Heart left ventricle (tissue), 16 donors: ENCODE measurements at regions not wholly inside any gene's neighbourhood (a gene's known extent, or its start where the extent isn't known, plus 50 kb on each side); places are given as distances from the start of the nearest gene placed in this dataset.

Experiments
- ATAC-seq, 4 donors: fragments of 200-7000 bp; cut with Tn5 transposase; one replicate each; pipeline ENCODE4 v1.9.1; 2020 to 2022; ENCODE audit warnings: moderate library complexity in 4 of 4, mild to moderate bottlenecking in 3 of 4, moderate number of reproducible peaks in 1 of 4
- DNase-seq, 5 donors: peaks; one replicate each; pipeline ENCODE4 v3.0.0-alpha.2; 2020
- H3K27ac ChIP-seq, 12 donors: fragments of 200-600 bp; sonication (generic) in 4 of 12; one replicate each; pipeline versions ENCODE4 v1.5.0 to v1.8.0; 2016 to 2022; ENCODE audit warnings: mild to moderate bottlenecking in 2 of 12
- H3K27me3 ChIP-seq, 9 donors: fragments of 200-600 bp; sonication (generic) in 2 of 9; one replicate each; pipeline versions ENCODE4 v1.5.1 to v1.8.0; 2016 to 2022; ENCODE audit warnings: mild to moderate bottlenecking in 3 of 9
- H3K36me3 ChIP-seq, 9 donors: fragments of 200-600 bp; sonication (generic) in 2 of 9; one replicate each; pipeline versions ENCODE4 v1.5.0 to v1.8.0; 2018 to 2022; ENCODE audit warnings: mild to moderate bottlenecking in 2 of 9
- H3K4me1 ChIP-seq, 12 donors: fragments of 200-600 bp; sonication (generic) in 4 of 12; one replicate each; pipeline versions ENCODE4 v1.5.0 to v1.8.0; 2016 to 2022; ENCODE audit warnings: mild to moderate bottlenecking in 3 of 12
- H3K4me3 ChIP-seq, 12 donors: fragments of 200-600 bp; sonication (generic) in 4 of 12; one replicate each; pipeline versions ENCODE4 v1.5.0 to v1.8.0; 2017 to 2022; ENCODE audit warnings: mild to moderate bottlenecking in 9 of 12, moderate library complexity in 4 of 12
- H3K9me3 ChIP-seq, 12 donors: fragments of 200-600 bp; sonication (generic) in 4 of 12; one replicate each; pipeline versions ENCODE4 v1.5.0 to v1.8.0; 2016 to 2022; ENCODE audit warnings: mild to moderate bottlenecking in 1 of 12
- CTCF ChIP-seq, 12 donors: fragments of 200-600 bp; sonication (generic) in 4 of 12; IDR thresholded peaks; one replicate each; pipeline versions ENCODE4 v1.5.0 to v1.8.0; 2018 to 2022; ENCODE audit warnings: antibody characterized with exemption in 12 of 12, mild to moderate bottlenecking in 5 of 12
- POLR2A ChIP-seq, 2 donors: fragments of 450-650 bp; IDR thresholded peaks; one replicate each; pipeline ENCODE4 v1.6.1; 2017; ENCODE audit warnings: antibody characterized with exemption in 2 of 2, mild to moderate bottlenecking in 2 of 2, moderate library complexity in 2 of 2
- WGBS, 4 donors: extraction: QIAGEN DNeasy Blood & Tissue Kit in 2 of 4; methylation state at CpG; one replicate each; pipeline versions ENCODE4 v1.1.5 to v1.1.7; 2013 to 2018; 5-methylcytosine and 5-hydroxymethylcytosine counted together
- intact Hi-C, 10 donors: fragments of 100-400 bp; cut with DNase I; formaldehyde crosslinking; loops; one replicate each; pipeline versions ENCODE4 v1.11.1 to v1.14.2; 2022
- donor health status: ischemic (EF 13 %, LVEDD 7.1; RV severe dilation, severe dysfunction).
- donor health status: healthy with polysubstance abuse.
- donor health status: DM: no; HTN: yes; CAD: no.
- donor health status: DM: no; HTN: no; CAD: no.
- donor health status: ischemic (EF 25% LVEDD 6.9; RV normal size, moderate dysfunction).
- donor health status: ischemic (EF 25% LVEDD 5.7; RV mildly dilated, moderate dysfunction).
- donor health status: healthy.
- donor health status: DM: yes; HTN: yes; CAD: no.
- donor health status: ischemic (EF 35%, LVEDD 5.7; RV mildly dilated, moderate dysfunction).
- donor health status: nonischemic (EF 11% LVEDD 7.7; RV severe dilation, severe dysfunction).
- donor health status: DM: yes; HTN: yes; CAD: no.
- donor health status: PGD.
- donor health status: ischemic (EF 29% LVEDD 5.4; RV normal size, mild dysfunction).
- donor health status: nonischemic (EF 23%, LVEDD 6.1; RV moderate dilation, normal function).

GRCh38 chr6:15776458-15776980 is 113.7 kb upstream of the DTNBP1 start:
- no peak overlapping the region for H3K4me3 ChIP-seq
- 81 to 97% (median 93%) methylated on average over 2 of the region's 2 CpGs for WGBS, 4 donors

GRCh38 chr6:15775741-15776140 is 112.9 kb upstream of the DTNBP1 start:
- no peak overlapping the region for H3K27ac ChIP-seq
- DNase-seq, result no peak
- H3K4me3 ChIP-seq, result no peak overlapping the region
- intact Hi-C loops, result no loop called here
- H3K36me3 ChIP-seq, result no peaks in the 10 kb centered on the region
- H3K27me3 ChIP-seq, result no peaks in the 10 kb centered on the region
- 84 to 90% (median 86%) methylated on average over 5 of the region's 5 CpGs for WGBS, 4 donors
- no peaks in the 10 kb centered on the region for H3K9me3 ChIP-seq
- no peak for ATAC-seq
- H3K4me1 ChIP-seq, result no peaks in the 10 kb centered on the region
- TF ChIP-seq CTCF (IDR thresholded peaks at IDR 0.05) (no peak), POLR2A (IDR thresholded peaks at IDR 0.05) (no peak)

More at GRCh38 chr6:15776458-15776980, 113.7 kb upstream of the DTNBP1 start:
- intact Hi-C loops, result no loop called here
- Histone ChIP-seq H3K9me3 (no peaks in the 10 kb centered on the region), H3K27me3 (no peaks in the 10 kb centered on the region), H3K4me1 (no peaks in the 10 kb centered on the region), H3K27ac (no peak overlapping the region), H3K36me3 (no peaks in the 10 kb centered on the region)
- TF ChIP-seq POLR2A (IDR thresholded peaks at IDR 0.05), result no peak
- no peak for TF ChIP-seq CTCF (IDR thresholded peaks at IDR 0.05)
- ATAC-seq (no peak), DNase-seq (no peak)

GRCh38 chr6:15775076-15775634 is 112.3 kb upstream of the DTNBP1 start:
- ATAC-seq (no peak), DNase-seq (no peak)
- 69 to 98% (median 95%) methylated on average over 2 of the region's 2 CpGs for WGBS, 4 donors
- H3K27ac ChIP-seq, result no peak overlapping the region
- no peaks in the 10 kb centered on the region for H3K27me3 ChIP-seq
- TF ChIP-seq POLR2A (IDR thresholded peaks at IDR 0.05) (no peak), CTCF (IDR thresholded peaks at IDR 0.05) (no peak)
- H3K4me1 ChIP-seq, result no peaks in the 10 kb centered on the region
- no peak overlapping the region for H3K4me3 ChIP-seq
- intact Hi-C loops, result no loop called here
- H3K9me3 ChIP-seq, result no peaks in the 10 kb centered on the region
- H3K36me3 ChIP-seq, result no peaks in the 10 kb centered on the region

GRCh38 chr6:15773806-15774410 is 111.1 kb upstream of the DTNBP1 start:
- Histone ChIP-seq H3K4me3 (no peak overlapping the region), H3K36me3 (no peaks in the 10 kb centered on the region), H3K9me3 (no peaks in the 10 kb centered on the region), H3K4me1 (no peaks in the 10 kb centered on the region), H3K27ac (no peak overlapping the region), H3K27me3 (no peaks in the 10 kb centered on the region)
- no peak for ATAC-seq
- intact Hi-C loops, result no loop called here
- TF ChIP-seq CTCF (IDR thresholded peaks at IDR 0.05) (no peak), POLR2A (IDR thresholded peaks at IDR 0.05) (no peak)
- DNase-seq, result no peak
- WGBS, 4 donors, result 91 to 94% (median 93%) methylated on average over 3 of the region's 3 CpGs
